ENCODE measurements at regions not wholly inside any gene's neighbourhood (a gene's known extent, or its start where the extent isn't known, plus 50 kb on each side); places are given as distances from the start of the nearest gene placed in this dataset.

DNA sequence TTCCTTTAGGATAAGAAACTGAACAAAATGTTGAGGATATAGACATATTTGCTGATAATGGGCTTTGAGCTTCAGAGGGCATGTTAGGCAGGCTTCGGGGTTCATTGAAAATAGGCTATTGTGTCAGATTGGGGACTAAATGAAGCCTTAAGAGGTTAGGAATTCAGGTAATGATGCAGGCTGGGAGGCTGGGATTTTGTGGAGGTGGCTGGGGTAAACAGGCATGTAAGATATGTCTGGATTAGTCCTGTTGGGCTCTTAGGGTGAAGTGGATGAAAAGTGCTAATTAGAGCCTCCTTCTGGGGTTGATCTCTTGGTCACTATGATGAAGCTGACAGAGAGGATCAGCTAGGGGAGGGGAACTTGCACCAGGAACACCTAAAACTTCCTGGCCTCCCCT lies 80.2 kb upstream of the ESX1 start:
- TF ChIP-seq EP300 (IDR thresholded peaks at IDR 0.05; ENCODE audit: borderline replicate concordance) (no peak), ZBTB7A (IDR thresholded peaks at IDR 0.05; ENCODE audit: low read depth) (no peak), CREB1 (IDR thresholded peaks at IDR 0.05; ENCODE audit: low read depth) (no peak), FOXM1 (IDR thresholded peaks at IDR 0.05; ENCODE audit: borderline replicate concordance, low read depth) (no peak), USF1 (IDR thresholded peaks at IDR 0.05) (no peak), CEBPB (IDR thresholded peaks at IDR 0.05) (no peak), TAF1 (IDR thresholded peaks at IDR 0.05; ENCODE audit: low read depth) (no peak), TEAD4 (IDR thresholded peaks at IDR 0.05) (no peak), EGR1 (IDR thresholded peaks at IDR 0.05) (no peak)
- TF ChIP-seq, protein P1, sequence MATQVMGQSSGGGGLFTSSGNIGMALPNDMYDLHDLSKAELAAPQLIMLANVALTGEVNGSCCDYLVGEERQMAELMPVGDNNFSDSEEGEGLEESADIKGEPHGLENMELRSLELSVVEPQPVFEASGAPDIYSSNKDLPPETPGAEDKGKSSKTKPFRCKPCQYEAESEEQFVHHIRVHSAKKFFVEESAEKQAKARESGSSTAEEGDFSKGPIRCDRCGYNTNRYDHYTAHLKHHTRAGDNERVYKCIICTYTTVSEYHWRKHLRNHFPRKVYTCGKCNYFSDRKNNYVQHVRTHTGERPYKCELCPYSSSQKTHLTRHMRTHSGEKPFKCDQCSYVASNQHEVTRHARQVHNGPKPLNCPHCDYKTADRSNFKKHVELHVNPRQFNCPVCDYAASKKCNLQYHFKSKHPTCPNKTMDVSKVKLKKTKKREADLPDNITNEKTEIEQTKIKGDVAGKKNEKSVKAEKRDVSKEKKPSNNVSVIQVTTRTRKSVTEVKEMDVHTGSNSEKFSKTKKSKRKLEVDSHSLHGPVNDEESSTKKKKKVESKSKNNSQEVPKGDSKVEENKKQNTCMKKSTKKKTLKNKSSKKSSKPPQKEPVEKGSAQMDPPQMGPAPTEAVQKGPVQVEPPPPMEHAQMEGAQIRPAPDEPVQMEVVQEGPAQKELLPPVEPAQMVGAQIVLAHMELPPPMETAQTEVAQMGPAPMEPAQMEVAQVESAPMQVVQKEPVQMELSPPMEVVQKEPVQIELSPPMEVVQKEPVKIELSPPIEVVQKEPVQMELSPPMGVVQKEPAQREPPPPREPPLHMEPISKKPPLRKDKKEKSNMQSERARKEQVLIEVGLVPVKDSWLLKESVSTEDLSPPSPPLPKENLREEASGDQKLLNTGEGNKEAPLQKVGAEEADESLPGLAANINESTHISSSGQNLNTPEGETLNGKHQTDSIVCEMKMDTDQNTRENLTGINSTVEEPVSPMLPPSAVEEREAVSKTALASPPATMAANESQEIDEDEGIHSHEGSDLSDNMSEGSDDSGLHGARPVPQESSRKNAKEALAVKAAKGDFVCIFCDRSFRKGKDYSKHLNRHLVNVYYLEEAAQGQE (IDR thresholded peaks at IDR 0.05; ENCODE audit: low read depth), result no peak
- TF ChIP-seq, protein P2, sequence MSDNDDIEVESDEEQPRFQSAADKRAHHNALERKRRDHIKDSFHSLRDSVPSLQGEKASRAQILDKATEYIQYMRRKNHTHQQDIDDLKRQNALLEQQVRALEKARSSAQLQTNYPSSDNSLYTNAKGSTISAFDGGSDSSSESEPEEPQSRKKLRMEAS (IDR thresholded peaks at IDR 0.05), result no peak
